HG03066 (cell line): ENCODE measurements at regions not wholly inside any gene's neighbourhood (a gene's known extent, or its start where the extent isn't known, plus 50 kb on each side); places are given as distances from the start of the nearest gene placed in this dataset.

Experiments used
- ATAC-seq: cut with Tn5 transposase; IDR thresholded peaks from one replicate; pipeline ENCODE4 v1.9.1; 2021; ENCODE audit warnings: low read depth; ENCODE audit not compliant: unreplicated experiment

GRCh38 chr6:63517221-63517620 is 55.1 kb upstream of the LOC128125822 start:
- ATAC-seq, result no peak

- ATAC-seq, result no peak
Measured at GRCh38 chr6:63521475-63522210, 50.6 kb upstream of the LOC128125822 start.
